ENCODE measurements at regions not wholly inside any gene's neighbourhood (a gene's known extent, or its start where the extent isn't known, plus 50 kb on each side); places are given as distances from the start of the nearest gene placed in this dataset.
A peak's percentile ranks its signal among the peaks of the same experiment; 100 is the strongest.
"Not testable (repeated sequence)": the region's sequence is repeated elsewhere in the genome, so short reads cannot be mapped to it uniquely, and the experiment has no call there.

GRCh38 chr10:42149027-42149700, 489.2 kb downstream of the ZNF33B start:
- ATAC-seq (no peak), FAIRE-seq (no peak), DNase-seq (peak in 3 of 6 donors; percentile 23 to 74 (median 60))
- TF ChIP-seq, protein P1, sequence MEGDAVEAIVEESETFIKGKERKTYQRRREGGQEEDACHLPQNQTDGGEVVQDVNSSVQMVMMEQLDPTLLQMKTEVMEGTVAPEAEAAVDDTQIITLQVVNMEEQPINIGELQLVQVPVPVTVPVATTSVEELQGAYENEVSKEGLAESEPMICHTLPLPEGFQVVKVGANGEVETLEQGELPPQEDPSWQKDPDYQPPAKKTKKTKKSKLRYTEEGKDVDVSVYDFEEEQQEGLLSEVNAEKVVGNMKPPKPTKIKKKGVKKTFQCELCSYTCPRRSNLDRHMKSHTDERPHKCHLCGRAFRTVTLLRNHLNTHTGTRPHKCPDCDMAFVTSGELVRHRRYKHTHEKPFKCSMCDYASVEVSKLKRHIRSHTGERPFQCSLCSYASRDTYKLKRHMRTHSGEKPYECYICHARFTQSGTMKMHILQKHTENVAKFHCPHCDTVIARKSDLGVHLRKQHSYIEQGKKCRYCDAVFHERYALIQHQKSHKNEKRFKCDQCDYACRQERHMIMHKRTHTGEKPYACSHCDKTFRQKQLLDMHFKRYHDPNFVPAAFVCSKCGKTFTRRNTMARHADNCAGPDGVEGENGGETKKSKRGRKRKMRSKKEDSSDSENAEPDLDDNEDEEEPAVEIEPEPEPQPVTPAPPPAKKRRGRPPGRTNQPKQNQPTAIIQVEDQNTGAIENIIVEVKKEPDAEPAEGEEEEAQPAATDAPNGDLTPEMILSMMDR (IDR thresholded peaks at IDR 0.05), result no peak
- intact Hi-C loops (cut with DNase I), result no loop called here
- WGBS, 2 donors, result 40 to 60% methylated on average over 41 to 42 of the region's 42 CpGs
- Histone ChIP-seq H3K9me3 (no peaks in the 10 kb centered on the region), H3K36me3 (no peaks in the 10 kb centered on the region), H3K27me3 (no peaks in the 10 kb centered on the region), H3K4me3 (no peak overlapping the region), H3K4me1 (no peaks in the 10 kb centered on the region), H3K27ac (no peak overlapping the region)

GRCh38 chr10:42146165-42146564, 492.2 kb downstream of the ZNF33B start:
- 22 to 34% methylated on average over 2 of the region's 2 CpGs for WGBS, 2 donors
- intact Hi-C loops (cut with DNase I); H3K36me3 ChIP-seq; H3K27ac ChIP-seq; H3K9me3 ChIP-seq; ATAC-seq; H3K4me3 ChIP-seq; H3K4me1 ChIP-seq; DNase-seq; H3K27me3 ChIP-seq: not testable (repeated sequence)
- peak; percentile 90 for FAIRE-seq

DNA sequence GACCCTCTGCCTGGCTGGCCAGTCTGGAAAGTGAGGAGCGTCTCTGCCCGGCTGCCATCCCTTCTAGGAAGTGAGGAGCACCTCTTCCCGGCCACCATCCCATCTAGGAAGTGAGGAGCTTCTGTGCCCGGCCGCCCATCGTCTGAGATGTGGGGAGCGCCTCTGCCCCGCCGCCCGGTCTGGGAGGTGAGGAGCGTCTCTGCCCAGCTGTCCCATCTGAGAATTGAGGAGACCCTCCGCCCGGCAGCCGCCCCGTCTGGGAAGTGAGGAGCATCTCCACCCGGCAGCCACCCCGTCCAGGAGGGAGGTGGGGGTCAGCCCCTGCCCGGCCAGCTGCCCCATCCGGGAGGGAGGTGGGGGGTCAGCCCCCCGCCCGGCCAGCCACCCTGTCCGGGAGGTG, 500.3 kb downstream of the ZNF33B start:
- FAIRE-seq; H3K9me3 ChIP-seq; H3K4me3 ChIP-seq; intact Hi-C loops (cut with DNase I); H3K4me1 ChIP-seq; H3K36me3 ChIP-seq; ATAC-seq; H3K27ac ChIP-seq; H3K27me3 ChIP-seq: not testable (repeated sequence)
- peak in 2 of 6 donors; percentile 46 to 50 for DNase-seq
- WGBS, 2 donors, result 79 to 86% methylated on average over 18 to 22 of the region's 22 CpGs

DNA sequence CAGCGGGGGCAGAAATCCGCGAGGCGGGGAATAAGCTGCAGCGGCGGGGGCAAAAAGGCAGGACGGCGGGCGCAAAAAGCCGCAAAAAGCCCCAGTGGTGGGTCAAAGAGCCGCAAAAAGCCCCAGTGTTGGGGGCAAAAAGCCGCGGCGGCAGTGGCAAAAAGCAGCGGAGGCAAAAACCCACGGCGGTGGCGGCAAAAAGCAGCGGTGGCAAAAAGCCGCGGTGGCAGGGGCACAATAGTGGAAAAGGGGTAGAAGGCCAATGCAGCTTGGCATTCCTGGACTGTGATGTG, 525.3 kb downstream of the ZNF33B start:
- 67 to 79% methylated on average over 21 of the region's 21 CpGs for WGBS, 2 donors
- no peaks in the 10 kb centered on the region for H3K27me3 ChIP-seq
- H3K4me1 ChIP-seq, result no peaks in the 10 kb centered on the region
- no peak overlapping the region for H3K27ac ChIP-seq
- H3K36me3 ChIP-seq, result no peaks in the 10 kb centered on the region
- DNase-seq, result peak in 1 of 6 donors; percentile 45
- no peak for FAIRE-seq
- H3K9me3 ChIP-seq, result no peaks in the 10 kb centered on the region
- ATAC-seq, result no peak
- intact Hi-C loops (cut with DNase I), result no loop called here
- H3K4me3 ChIP-seq, result no peak overlapping the region
- TF ChIP-seq, protein P1 (IDR thresholded peaks at IDR 0.05), result no peak

GRCh38 chr10:42112331-42113157, 525.8 kb downstream of the ZNF33B start:
- DNase-seq (peak in 1 of 6 donors; percentile 37), ATAC-seq (no peak), FAIRE-seq (no peak)
- intact Hi-C loops (cut with DNase I), result no loop called here
- no peak overlapping the region for H3K4me3 ChIP-seq
- no peaks in the 10 kb centered on the region for H3K36me3 ChIP-seq
- H3K27me3 ChIP-seq, result no peaks in the 10 kb centered on the region
- H3K4me1 ChIP-seq, result no peaks in the 10 kb centered on the region
- no peak overlapping the region for H3K27ac ChIP-seq
- 73 to 80% methylated on average over 64 of the region's 64 CpGs for WGBS, 2 donors
- H3K9me3 ChIP-seq, result no peaks in the 10 kb centered on the region
- TF ChIP-seq, protein P1 (IDR thresholded peaks at IDR 0.05), result no peak

Measured in pancreas (tissue), 10 donors.